ENCODE measurements at regions not wholly inside any gene's neighbourhood (a gene's known extent, or its start where the extent isn't known, plus 50 kb on each side); places are given as distances from the start of the nearest gene placed in this dataset.

GRCh38 chr9:27771803-27772545 lies 198.7 kb upstream of the C9orf72 start:
- in situ Hi-C loops (cut with MboI; ENCODE audit: low sequenced_read_pairs) (no loop called here), dilution Hi-C loops (cut with HindIII; ENCODE audit: low sequenced_read_pairs, unreplicated experiment) (no loop called here), intact Hi-C loops (cut with micrococcal nuclease) (no loop called here)
- Histone ChIP-seq H3K9me1 (ENCODE audit: insufficient read depth, low read length) (no peaks in the 10 kb centered on the region), H3K56ac (ENCODE audit: extremely low read depth, insufficient read depth, low read length) (no peak overlapping the region), H3K36me3 (ENCODE audit: control insufficient read depth, insufficient read depth, low read length) (no peaks in the 10 kb centered on the region), H2BK20ac (ENCODE audit: low read depth, low read length) (no peak overlapping the region), H3K4me2 (ENCODE audit: low read depth, low read length) (no peak overlapping the region), H4K20me1 (ENCODE audit: insufficient read depth, low read length) (no peaks in the 10 kb centered on the region), H3K18ac (ENCODE audit: low read depth, low read length) (no peak overlapping the region), H2BK120ac (ENCODE audit: low read depth, low read length) (no peak overlapping the region), H2AK5ac (ENCODE audit: low read depth, low read length) (no peak overlapping the region), H3K4me3 (ENCODE audit: insufficient read depth, low read depth, low read length) (no peak overlapping the region), H3K14ac (replicated peaks; ENCODE audit: low read depth, low read length) (no peak overlapping the region), H3K23ac (ENCODE audit: low read depth, low read length) (no peak overlapping the region), H3K9ac (ENCODE audit: low read depth, low read length) (no peak overlapping the region), H3K4ac (ENCODE audit: low read depth, low read length) (no peak overlapping the region), H3K27me3 (ENCODE audit: control insufficient read depth, insufficient read depth, low read length) (no peaks in the 10 kb centered on the region), H3K9me3 (ENCODE audit: control insufficient read depth, insufficient read depth, low read length) (no peaks in the 10 kb centered on the region), H4K8ac (ENCODE audit: low read depth in 2 of 2, low read length in 2 of 2) (no peak overlapping the region), H4K91ac (ENCODE audit: insufficient read depth, low read depth, low read length) (no peak overlapping the region), H4K5ac (ENCODE audit: low read depth, low read length) (no peak overlapping the region), H3K79me1 (ENCODE audit: low read depth in 1 of 2, low read length in 2 of 2) (no peaks in the 10 kb centered on the region), H2AFZ (replicated peaks; ENCODE audit: low read length, poor library complexity) (no peak overlapping the region), H3K27ac (ENCODE audit: insufficient read depth, low read length) (no peak overlapping the region), H3K4me1 (ENCODE audit: control insufficient read depth, insufficient read depth, low read length) (no peaks in the 10 kb centered on the region), H2AK9ac (replicated peaks; ENCODE audit: low read depth, low read length, poor library complexity) (no peak overlapping the region), H2BK15ac (ENCODE audit: low read depth, low read length) (no peak overlapping the region), H2BK5ac (ENCODE audit: low read depth, low read length, poor library complexity, severe bottlenecking) (no peak overlapping the region)
- no TSS peak for BruUV-seq (replicated peaks)
- ChIA-PET CTCF (no interaction called here), POLR2A (ENCODE audit: unreplicated experiment) (no interaction called here)
- DNase-seq (no peak), ATAC-seq (ENCODE audit: low read depth) (no peak)
- TF ChIP-seq MAFK (IDR thresholded peaks at IDR 0.05; ENCODE audit: low read depth, low read length), result no peak
- no peak for TF ChIP-seq CHD1 (IDR thresholded peaks at IDR 0.05; ENCODE audit: low read depth, low read length)
- no peak for TF ChIP-seq BHLHE40 (IDR thresholded peaks at IDR 0.05; ENCODE audit: low read depth, low read length)
- no peak for TF ChIP-seq FOS (IDR thresholded peaks at IDR 0.05; ENCODE audit: low read depth, low read length)
- TF ChIP-seq POLR2A (IDR thresholded peaks at IDR 0.05; ENCODE audit: low read depth, low read length), result no peak
- no peak for TF ChIP-seq CEBPB (IDR thresholded peaks at IDR 0.05; ENCODE audit: low read depth, low read length)
- TF ChIP-seq CTCF (conservative IDR thresholded peaks at IDR 0.05; ENCODE audit: low read depth, low read length), result no peak
- TF ChIP-seq RAD21 (IDR thresholded peaks at IDR 0.05; ENCODE audit: low read length), result no peak
- no peak for TF ChIP-seq MXI1 (IDR thresholded peaks at IDR 0.05; ENCODE audit: borderline replicate concordance, low read depth, low read length)
- 52% methylated on average over 3 of the region's 4 CpGs; no CpG with 5 or more reads in 1 of the 2 experiments for WGBS, 2 experiments (ENCODE audit: extremely low coverage in 2 of 2, insufficient read length in 1 of 2)
